ENCODE measurements at regions not wholly inside any gene's neighbourhood (a gene's known extent, or its start where the extent isn't known, plus 50 kb on each side); places are given as distances from the start of the nearest gene placed in this dataset.

GRCh38 chr4:71093745-71094144 is 100.3 kb downstream of the DCK start (continued):
- TF ChIP-seq, protein P1, sequence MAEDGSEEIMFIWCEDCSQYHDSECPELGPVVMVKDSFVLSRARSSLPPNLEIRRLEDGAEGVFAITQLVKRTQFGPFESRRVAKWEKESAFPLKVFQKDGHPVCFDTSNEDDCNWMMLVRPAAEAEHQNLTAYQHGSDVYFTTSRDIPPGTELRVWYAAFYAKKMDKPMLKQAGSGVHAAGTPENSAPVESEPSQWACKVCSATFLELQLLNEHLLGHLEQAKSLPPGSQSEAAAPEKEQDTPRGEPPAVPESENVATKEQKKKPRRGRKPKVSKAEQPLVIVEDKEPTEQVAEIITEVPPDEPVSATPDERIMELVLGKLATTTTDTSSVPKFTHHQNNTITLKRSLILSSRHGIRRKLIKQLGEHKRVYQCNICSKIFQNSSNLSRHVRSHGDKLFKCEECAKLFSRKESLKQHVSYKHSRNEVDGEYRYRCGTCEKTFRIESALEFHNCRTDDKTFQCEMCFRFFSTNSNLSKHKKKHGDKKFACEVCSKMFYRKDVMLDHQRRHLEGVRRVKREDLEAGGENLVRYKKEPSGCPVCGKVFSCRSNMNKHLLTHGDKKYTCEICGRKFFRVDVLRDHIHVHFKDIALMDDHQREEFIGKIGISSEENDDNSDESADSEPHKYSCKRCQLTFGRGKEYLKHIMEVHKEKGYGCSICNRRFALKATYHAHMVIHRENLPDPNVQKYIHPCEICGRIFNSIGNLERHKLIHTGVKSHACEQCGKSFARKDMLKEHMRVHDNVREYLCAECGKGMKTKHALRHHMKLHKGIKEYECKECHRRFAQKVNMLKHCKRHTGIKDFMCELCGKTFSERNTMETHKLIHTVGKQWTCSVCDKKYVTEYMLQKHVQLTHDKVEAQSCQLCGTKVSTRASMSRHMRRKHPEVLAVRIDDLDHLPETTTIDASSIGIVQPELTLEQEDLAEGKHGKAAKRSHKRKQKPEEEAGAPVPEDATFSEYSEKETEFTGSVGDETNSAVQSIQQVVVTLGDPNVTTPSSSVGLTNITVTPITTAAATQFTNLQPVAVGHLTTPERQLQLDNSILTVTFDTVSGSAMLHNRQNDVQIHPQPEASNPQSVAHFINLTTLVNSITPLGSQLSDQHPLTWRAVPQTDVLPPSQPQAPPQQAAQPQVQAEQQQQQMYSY (CRISPR knock-in tag; IDR thresholded peaks at IDR 0.05): no peak
- TF ChIP-seq KAT7 (CRISPR knock-in tag; IDR thresholded peaks at IDR 0.05; ENCODE audit: borderline replicate concordance) (no peak), GTF2I (CRISPR knock-in tag; conservative IDR thresholded peaks at IDR 0.05) (no peak), MYBL2 (CRISPR knock-in tag; IDR thresholded peaks at IDR 0.05) (no peak), ZNF423 (CRISPR knock-in tag; IDR thresholded peaks at IDR 0.05) (no peak), NR1H2 (CRISPR knock-in tag; IDR thresholded peaks at IDR 0.05) (no peak), MAX (CRISPR knock-in tag; IDR thresholded peaks at IDR 0.05) (no peak)
- TF ChIP-seq, protein P2, sequence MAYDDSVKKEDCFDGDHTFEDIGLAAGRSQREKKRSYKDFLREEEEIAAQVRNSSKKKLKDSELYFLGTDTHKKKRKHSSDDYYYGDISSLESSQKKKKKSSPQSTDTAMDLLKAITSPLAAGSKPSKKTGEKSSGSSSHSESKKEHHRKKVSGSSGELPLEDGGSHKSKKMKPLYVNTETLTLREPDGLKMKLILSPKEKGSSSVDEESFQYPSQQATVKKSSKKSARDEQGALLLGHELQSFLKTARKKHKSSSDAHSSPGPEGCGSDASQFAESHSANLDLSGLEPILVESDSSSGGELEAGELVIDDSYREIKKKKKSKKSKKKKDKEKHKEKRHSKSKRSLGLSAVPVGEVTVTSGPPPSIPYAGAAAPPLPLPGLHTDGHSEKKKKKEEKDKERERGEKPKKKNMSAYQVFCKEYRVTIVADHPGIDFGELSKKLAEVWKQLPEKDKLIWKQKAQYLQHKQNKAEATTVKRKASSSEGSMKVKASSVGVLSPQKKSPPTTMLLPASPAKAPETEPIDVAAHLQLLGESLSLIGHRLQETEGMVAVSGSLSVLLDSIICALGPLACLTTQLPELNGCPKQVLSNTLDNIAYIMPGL (CRISPR knock-in tag; IDR thresholded peaks at IDR 0.05): no peak
- TF ChIP-seq, protein P3, sequence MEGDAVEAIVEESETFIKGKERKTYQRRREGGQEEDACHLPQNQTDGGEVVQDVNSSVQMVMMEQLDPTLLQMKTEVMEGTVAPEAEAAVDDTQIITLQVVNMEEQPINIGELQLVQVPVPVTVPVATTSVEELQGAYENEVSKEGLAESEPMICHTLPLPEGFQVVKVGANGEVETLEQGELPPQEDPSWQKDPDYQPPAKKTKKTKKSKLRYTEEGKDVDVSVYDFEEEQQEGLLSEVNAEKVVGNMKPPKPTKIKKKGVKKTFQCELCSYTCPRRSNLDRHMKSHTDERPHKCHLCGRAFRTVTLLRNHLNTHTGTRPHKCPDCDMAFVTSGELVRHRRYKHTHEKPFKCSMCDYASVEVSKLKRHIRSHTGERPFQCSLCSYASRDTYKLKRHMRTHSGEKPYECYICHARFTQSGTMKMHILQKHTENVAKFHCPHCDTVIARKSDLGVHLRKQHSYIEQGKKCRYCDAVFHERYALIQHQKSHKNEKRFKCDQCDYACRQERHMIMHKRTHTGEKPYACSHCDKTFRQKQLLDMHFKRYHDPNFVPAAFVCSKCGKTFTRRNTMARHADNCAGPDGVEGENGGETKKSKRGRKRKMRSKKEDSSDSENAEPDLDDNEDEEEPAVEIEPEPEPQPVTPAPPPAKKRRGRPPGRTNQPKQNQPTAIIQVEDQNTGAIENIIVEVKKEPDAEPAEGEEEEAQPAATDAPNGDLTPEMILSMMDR (IDR thresholded peaks at IDR 0.05): no peak
- TF ChIP-seq, protein P4, sequence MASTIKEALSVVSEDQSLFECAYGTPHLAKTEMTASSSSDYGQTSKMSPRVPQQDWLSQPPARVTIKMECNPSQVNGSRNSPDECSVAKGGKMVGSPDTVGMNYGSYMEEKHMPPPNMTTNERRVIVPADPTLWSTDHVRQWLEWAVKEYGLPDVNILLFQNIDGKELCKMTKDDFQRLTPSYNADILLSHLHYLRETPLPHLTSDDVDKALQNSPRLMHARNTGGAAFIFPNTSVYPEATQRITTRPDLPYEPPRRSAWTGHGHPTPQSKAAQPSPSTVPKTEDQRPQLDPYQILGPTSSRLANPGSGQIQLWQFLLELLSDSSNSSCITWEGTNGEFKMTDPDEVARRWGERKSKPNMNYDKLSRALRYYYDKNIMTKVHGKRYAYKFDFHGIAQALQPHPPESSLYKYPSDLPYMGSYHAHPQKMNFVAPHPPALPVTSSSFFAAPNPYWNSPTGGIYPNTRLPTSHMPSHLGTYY (CRISPR knock-in tag; IDR thresholded peaks at IDR 0.05): no peak

DNA sequence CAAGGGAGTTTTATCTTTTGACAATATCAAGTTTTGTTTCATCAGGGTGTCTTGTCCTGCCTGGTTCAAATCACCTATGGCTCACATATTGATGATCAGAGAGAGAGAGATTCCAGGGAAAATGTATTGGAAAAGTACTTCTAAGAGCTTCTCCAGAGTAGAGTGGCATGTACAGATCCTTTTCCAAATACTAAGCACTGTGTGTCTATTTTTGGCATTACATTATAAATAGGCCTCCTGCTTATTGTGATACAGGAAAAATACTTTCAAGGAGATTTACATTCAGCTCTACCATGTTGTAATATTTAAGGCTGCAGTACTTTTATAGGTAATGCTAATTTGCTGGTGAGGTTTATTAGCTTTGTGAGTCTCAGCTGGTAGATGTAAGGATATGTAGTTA is 100.8 kb downstream of the DCK start:
- H3K27ac Mint-ChIP-seq: no peak overlapping the region
- ChIA-PET CTCF (no interaction called here), POLR2A (no interaction called here)
- H3K36me3 Mint-ChIP-seq: peaks cover 16% of the 10 kb centered on the region
- peaks cover 17% of the 10 kb centered on the region for H3K4me1 Mint-ChIP-seq
- peaks cover 2% of the 10 kb centered on the region; the same call in 1 of the 2 replicates for H3K27me3 Mint-ChIP-seq (ENCODE audit: low read depth)
- H3K9me3 Mint-ChIP-seq: peaks cover 32% of the 10 kb centered on the region
- ATAC-seq (no peak), DNase-seq (ENCODE audit: low spot score) (no peak)
- TF ChIP-seq, protein P5, sequence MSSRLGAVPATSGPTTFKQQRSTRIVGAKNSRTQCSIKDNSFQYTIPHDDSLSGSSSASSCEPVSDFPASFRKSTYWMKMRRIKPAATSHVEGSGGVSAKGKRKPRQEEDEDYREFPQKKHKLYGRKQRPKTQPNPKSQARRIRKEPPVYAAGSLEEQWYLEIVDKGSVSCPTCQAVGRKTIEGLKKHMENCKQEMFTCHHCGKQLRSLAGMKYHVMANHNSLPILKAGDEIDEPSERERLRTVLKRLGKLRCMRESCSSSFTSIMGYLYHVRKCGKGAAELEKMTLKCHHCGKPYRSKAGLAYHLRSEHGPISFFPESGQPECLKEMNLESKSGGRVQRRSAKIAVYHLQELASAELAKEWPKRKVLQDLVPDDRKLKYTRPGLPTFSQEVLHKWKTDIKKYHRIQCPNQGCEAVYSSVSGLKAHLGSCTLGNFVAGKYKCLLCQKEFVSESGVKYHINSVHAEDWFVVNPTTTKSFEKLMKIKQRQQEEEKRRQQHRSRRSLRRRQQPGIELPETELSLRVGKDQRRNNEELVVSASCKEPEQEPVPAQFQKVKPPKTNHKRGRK (CRISPR knock-in tag; IDR thresholded peaks at IDR 0.05; ENCODE audit: borderline replicate concordance): no peak
- TF ChIP-seq ESRRA (CRISPR knock-in tag; IDR thresholded peaks at IDR 0.05; ENCODE audit: borderline replicate concordance) (no peak), USF2 (CRISPR knock-in tag; IDR thresholded peaks at IDR 0.05) (no peak), ZNF423 (CRISPR knock-in tag; IDR thresholded peaks at IDR 0.05) (no peak), ZNF425 (CRISPR knock-in tag; conservative IDR thresholded peaks at IDR 0.05) (no peak), MLX (CRISPR knock-in tag; IDR thresholded peaks at IDR 0.05) (no peak), ZNF219 (CRISPR knock-in tag; IDR thresholded peaks at IDR 0.05; ENCODE audit: borderline replicate concordance) (no peak), FOXJ3 (CRISPR knock-in tag; IDR thresholded peaks at IDR 0.05; ENCODE audit: borderline replicate concordance) (no peak), ZNF416 (CRISPR knock-in tag; IDR thresholded peaks at IDR 0.05) (no peak), MAX (CRISPR knock-in tag; IDR thresholded peaks at IDR 0.05) (no peak)
- no peak overlapping the region for H3K4me3 Mint-ChIP-seq
